HepG2 (cell line): ENCODE measurements at regions not wholly inside any gene's neighbourhood (a gene's known extent, or its start where the extent isn't known, plus 50 kb on each side); places are given as distances from the start of the nearest gene placed in this dataset.

Experiments used
- ATAC-seq: fragments of 200-7000 bp; cut with Tn5 transposase; 3 replicates; pipeline ENCODE4 v1.9.1; 2020; ENCODE audit warnings: mild to moderate bottlenecking, moderate library complexity
- BruUV-seq: library from RNA; stranded (reverse); fragments of 400-500 nt; replicated peaks from 2 replicates; lab custom pipeline; 2021; lab: Mats Ljungman, UMichigan
- CTCF ChIA-PET: fragments of 300-600 bp; formaldehyde crosslinking; extraction: SDS; loops from one replicate; lab custom pipeline; 2021; ENCODE audit warnings: low total read pairs, inconsistent platforms, low intra/inter-chr PET ratio; lab: Yijun Ruan, JAX
- POLR2A ChIA-PET: fragments of 350-600 bp; sonication (Branson Sonifier 250); formaldehyde crosslinking; loops from one replicate; lab custom pipeline; 2020; ENCODE audit warnings: antibody characterized with exemption, inconsistent platforms; lab: Yijun Ruan, JAX
- DNase-seq: peaks from one replicate; pipeline ENCODE4 v3.0.0-alpha.2; 2015; ENCODE audit warnings: low spot score
- FAIRE-seq: peaks from 3 replicates; lab custom pipeline; 2011; peaks lifted over from hg19 to GRCh38; lab: Jason Lieb, UNC
- H2AFZ ChIP-seq: one replicate; pipeline ENCODE4 v1.6.1; 2011; ENCODE audit warnings: low read length, inconsistent platforms
- H3K27ac ChIP-seq: fragments of 300-600 bp; 3 replicates; pipeline ENCODE4 v1.8.0; 2011; ENCODE audit warnings: mixed run types, mild to moderate bottlenecking, mixed read lengths, low read length, inconsistent platforms; ENCODE audit not compliant: insufficient read depth; ENCODE audit errors: extremely low read length
- H3K27me3 ChIP-seq, 2 experiments: fragments of 200-600 bp in 1 of 2; 2 replicates in 1 of 2; 3 replicates in 1 of 2; pipeline versions ENCODE4 v1.6.0 to v1.8.0; 2011; ENCODE audit warnings: low read length in 2 of 2, mild to moderate bottlenecking in 2 of 2, moderate library complexity in 2 of 2, inconsistent platforms in 1 of 2; ENCODE audit not compliant: insufficient read depth in 2 of 2, control insufficient read depth in 1 of 2
- H3K36me3 ChIP-seq, 2 experiments: fragments of 200-600 bp in 1 of 2; replicated peaks in 1 of 2; 2 replicates in 1 of 2; 3 replicates in 1 of 2; pipeline versions ENCODE4 v1.5.1 to v1.8.0; 2011; ENCODE audit warnings: low read length in 2 of 2, inconsistent platforms in 1 of 2; ENCODE audit not compliant: insufficient read depth in 2 of 2, control insufficient read depth in 1 of 2
- H3K4me1 ChIP-seq: 2 replicates; pipeline ENCODE4 v1.5.1; 2012; ENCODE audit warnings: low read length, inconsistent platforms; ENCODE audit not compliant: insufficient read depth
- H3K4me2 ChIP-seq: 2 replicates; pipeline ENCODE4 v1.6.0; 2011; ENCODE audit warnings: low read depth, low read length, inconsistent platforms
- H3K4me3 ChIP-seq, 3 experiments: fragments of 200-600 bp in 1 of 3; sonication (generic), shearing (Covaris generic) in 1 of 3; replicated peaks in 1 of 3; 2 replicates each; pipeline ENCODE4 v1.5.1; 2011 to 2016; ENCODE audit warnings: low read length in 3 of 3, inconsistent platforms in 2 of 3, low read depth in 2 of 3, mild to moderate bottlenecking in 2 of 3, control low read depth in 1 of 3, mixed read lengths in 1 of 3; ENCODE audit not compliant: insufficient read depth in 1 of 3
- H3K79me2 ChIP-seq: one replicate; pipeline ENCODE4 v1.6.1; 2011; ENCODE audit warnings: low read length, inconsistent platforms; ENCODE audit not compliant: insufficient read depth
- H3K9ac ChIP-seq: 2 replicates; pipeline ENCODE4 v1.6.0; 2011; ENCODE audit warnings: mild to moderate bottlenecking, low read depth, low read length, inconsistent platforms; ENCODE audit not compliant: insufficient read depth
- H3K9me3 ChIP-seq: 2 replicates; pipeline ENCODE4 v1.5.1; 2012; ENCODE audit warnings: mild to moderate bottlenecking, low read length
- H4K20me1 ChIP-seq: 2 replicates; pipeline ENCODE4 v1.6.0; 2011; ENCODE audit warnings: inconsistent platforms, mild to moderate bottlenecking, low read length, moderate library complexity; ENCODE audit not compliant: insufficient read depth
- EED ChIP-seq: sonication (generic); formaldehyde crosslinking; IDR thresholded peaks from 2 replicates; pipeline ENCODE4 v1.5.0; 2020; ENCODE audit warnings: mild to moderate bottlenecking, missing genetic modification reagents
- HOXD1 ChIP-seq: sonication (generic); formaldehyde crosslinking; IDR thresholded peaks from 2 replicates; pipeline ENCODE4 v1.5.0; 2020; ENCODE audit warnings: missing genetic modification reagents
- MEF2D ChIP-seq: sonication (generic); formaldehyde crosslinking; IDR thresholded peaks from 2 replicates; pipeline ENCODE4 v1.5.1; 2020; ENCODE audit warnings: mild to moderate bottlenecking, missing genetic modification reagents
- RBAK ChIP-seq: sonication (generic); formaldehyde crosslinking; IDR thresholded peaks from 2 replicates; pipeline ENCODE4 v1.5.1; 2020; ENCODE audit warnings: mild to moderate bottlenecking, missing genetic modification reagents
- ZNF558 ChIP-seq: sonication (generic); formaldehyde crosslinking; IDR thresholded peaks from 2 replicates; pipeline ENCODE4 v1.9.0; 2022; ENCODE audit warnings: mild to moderate bottlenecking, missing genetic modification reagents, borderline replicate concordance
- ZNF83 ChIP-seq: sonication (generic); formaldehyde crosslinking; IDR thresholded peaks from 2 replicates; pipeline ENCODE4 v1.4.0; 2020; ENCODE audit warnings: missing genetic modification reagents, mild to moderate bottlenecking, borderline replicate concordance
- ZZZ3 ChIP-seq: sonication (generic); formaldehyde crosslinking; IDR thresholded peaks from 2 replicates; pipeline ENCODE4 v1.4.0; 2020; ENCODE audit warnings: missing genetic modification reagents, mild to moderate bottlenecking, borderline replicate concordance
- WGBS: methylation state at CpG from one replicate; pipeline ENCODE4 v1.1.6; 2017; ENCODE audit warnings: low lambda C conversion rate; 5-methylcytosine and 5-hydroxymethylcytosine counted together
- in situ Hi-C: cut with HindIII; loops from 2 replicates; pipeline ENCODE4 v1.10.0; 2017; ENCODE audit warnings: low pct_unique_long_range_greater_than_20kb; ENCODE audit not compliant: extremely low pct_ligation_motif_present
- intact Hi-C: fragments of 100-400 bp; cut with micrococcal nuclease; formaldehyde crosslinking; loops from one replicate; pipeline ENCODE4 v1.10.0; 2022; ENCODE audit not compliant: unreplicated experiment
- TF ChIP-seq, protein P1 (sequence below): sonication (generic); formaldehyde crosslinking; IDR thresholded peaks from 2 replicates; pipeline ENCODE4 v1.4.0; 2020; ENCODE audit warnings: missing genetic modification reagents
- TF ChIP-seq, protein P2 (sequence below): sonication (generic); formaldehyde crosslinking; IDR thresholded peaks from 2 replicates; pipeline ENCODE4 v1.4.0; 2020; ENCODE audit warnings: mild to moderate bottlenecking, missing genetic modification reagents
- TF ChIP-seq, protein P3 (sequence below): sonication (generic); formaldehyde crosslinking; IDR thresholded peaks from 2 replicates; pipeline ENCODE4 v1.8.0; 2022; ENCODE audit warnings: mild to moderate bottlenecking, missing genetic modification reagents; ENCODE audit not compliant: insufficient replicate concordance
- TF ChIP-seq, protein P4 (sequence below): IDR thresholded peaks from 2 replicates; pipeline ENCODE4 v1.6.1; 2016; ENCODE audit warnings: low read depth, control low read depth

DNA sequence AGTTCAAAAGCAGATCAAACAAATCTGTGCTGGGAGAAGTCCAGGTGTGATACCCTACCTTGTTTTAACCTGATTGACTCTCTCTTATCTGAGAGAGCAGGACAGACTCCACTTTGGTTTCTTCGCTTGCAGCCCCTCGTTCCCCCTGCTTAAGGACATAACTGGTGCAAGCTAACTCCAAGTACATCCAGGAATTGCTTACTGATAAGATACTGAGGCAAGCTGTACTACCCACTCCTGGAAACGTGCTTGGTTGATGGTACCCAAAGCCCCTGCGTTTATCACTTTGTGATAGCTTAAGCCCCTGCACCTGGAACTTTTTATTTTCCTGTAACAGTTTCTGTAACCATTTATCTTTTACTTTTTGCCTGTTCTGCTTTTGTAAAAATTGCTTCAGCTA is 157.0 kb upstream of the OLIG3 start:
- POLR2A ChIA-PET = interaction anchor here (0.6 kb wide), 1 partner anchor 427 kb away, joined by 3 read pairs; no protein-coding TSS in a partner anchor
- WGBS = 12% methylated on average over 4 of the region's 4 CpGs
- H3K27ac ChIP-seq = no peak overlapping the region
- in situ Hi-C loops (no loop called here), intact Hi-C loops (no loop called here)
- ATAC-seq (no peak), FAIRE-seq (no peak), DNase-seq (no peak)
- H3K4me2 ChIP-seq = 0 out of 2 replicates have a peak overlapping the region, but pooled peaks have one; percentile 6
- CTCF ChIA-PET = no interaction called here
- no peak overlapping the region for H3K9ac ChIP-seq
- peaks cover 48% of the 10 kb centered on the region for H3K4me1 ChIP-seq
- BruUV-seq = no TSS peak
- no peaks in the 10 kb centered on the region for H3K9me3 ChIP-seq
- no peaks in the 10 kb centered on the region for H3K79me2 ChIP-seq
- no peaks in the 10 kb centered on the region for H3K36me3 ChIP-seq
- no peak overlapping the region for H3K4me3 ChIP-seq
- TF ChIP-seq ZNF558 (CRISPR knock-in tag) (no peak), MEF2D (CRISPR knock-in tag) (no peak), EED (CRISPR knock-in tag) (no peak), HOXD1 (CRISPR knock-in tag) (no peak), ZZZ3 (no peak), RBAK (no peak), ZNF83 (CRISPR knock-in tag) (no peak)
- TF ChIP-seq, protein P1, sequence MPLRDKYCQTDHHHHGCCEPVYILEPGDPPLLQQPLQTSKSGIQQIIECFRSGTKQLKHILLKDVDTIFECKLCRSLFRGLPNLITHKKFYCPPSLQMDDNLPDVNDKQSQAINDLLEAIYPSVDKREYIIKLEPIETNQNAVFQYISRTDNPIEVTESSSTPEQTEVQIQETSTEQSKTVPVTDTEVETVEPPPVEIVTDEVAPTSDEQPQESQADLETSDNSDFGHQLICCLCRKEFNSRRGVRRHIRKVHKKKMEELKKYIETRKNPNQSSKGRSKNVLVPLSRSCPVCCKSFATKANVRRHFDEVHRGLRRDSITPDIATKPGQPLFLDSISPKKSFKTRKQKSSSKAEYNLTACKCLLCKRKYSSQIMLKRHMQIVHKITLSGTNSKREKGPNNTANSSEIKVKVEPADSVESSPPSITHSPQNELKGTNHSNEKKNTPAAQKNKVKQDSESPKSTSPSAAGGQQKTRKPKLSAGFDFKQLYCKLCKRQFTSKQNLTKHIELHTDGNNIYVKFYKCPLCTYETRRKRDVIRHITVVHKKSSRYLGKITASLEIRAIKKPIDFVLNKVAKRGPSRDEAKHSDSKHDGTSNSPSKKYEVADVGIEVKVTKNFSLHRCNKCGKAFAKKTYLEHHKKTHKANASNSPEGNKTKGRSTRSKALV (CRISPR knock-in tag) = no peak
- TF ChIP-seq, protein P2, sequence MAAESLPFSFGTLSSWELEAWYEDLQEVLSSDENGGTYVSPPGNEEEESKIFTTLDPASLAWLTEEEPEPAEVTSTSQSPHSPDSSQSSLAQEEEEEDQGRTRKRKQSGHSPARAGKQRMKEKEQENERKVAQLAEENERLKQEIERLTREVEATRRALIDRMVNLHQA (CRISPR knock-in tag) = no peak
- TF ChIP-seq, protein P3, sequence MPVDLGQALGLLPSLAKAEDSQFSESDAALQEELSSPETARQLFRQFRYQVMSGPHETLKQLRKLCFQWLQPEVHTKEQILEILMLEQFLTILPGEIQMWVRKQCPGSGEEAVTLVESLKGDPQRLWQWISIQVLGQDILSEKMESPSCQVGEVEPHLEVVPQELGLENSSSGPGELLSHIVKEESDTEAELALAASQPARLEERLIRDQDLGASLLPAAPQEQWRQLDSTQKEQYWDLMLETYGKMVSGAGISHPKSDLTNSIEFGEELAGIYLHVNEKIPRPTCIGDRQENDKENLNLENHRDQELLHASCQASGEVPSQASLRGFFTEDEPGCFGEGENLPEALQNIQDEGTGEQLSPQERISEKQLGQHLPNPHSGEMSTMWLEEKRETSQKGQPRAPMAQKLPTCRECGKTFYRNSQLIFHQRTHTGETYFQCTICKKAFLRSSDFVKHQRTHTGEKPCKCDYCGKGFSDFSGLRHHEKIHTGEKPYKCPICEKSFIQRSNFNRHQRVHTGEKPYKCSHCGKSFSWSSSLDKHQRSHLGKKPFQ = no peak
- TF ChIP-seq, protein P4, sequence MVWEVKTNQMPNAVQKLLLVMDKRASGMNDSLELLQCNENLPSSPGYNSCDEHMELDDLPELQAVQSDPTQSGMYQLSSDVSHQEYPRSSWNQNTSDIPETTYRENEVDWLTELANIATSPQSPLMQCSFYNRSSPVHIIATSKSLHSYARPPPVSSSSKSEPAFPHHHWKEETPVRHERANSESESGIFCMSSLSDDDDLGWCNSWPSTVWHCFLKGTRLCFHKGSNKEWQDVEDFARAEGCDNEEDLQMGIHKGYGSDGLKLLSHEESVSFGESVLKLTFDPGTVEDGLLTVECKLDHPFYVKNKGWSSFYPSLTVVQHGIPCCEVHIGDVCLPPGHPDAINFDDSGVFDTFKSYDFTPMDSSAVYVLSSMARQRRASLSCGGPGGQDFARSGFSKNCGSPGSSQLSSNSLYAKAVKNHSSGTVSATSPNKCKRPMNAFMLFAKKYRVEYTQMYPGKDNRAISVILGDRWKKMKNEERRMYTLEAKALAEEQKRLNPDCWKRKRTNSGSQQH = no peak
- H3K27me3 ChIP-seq = peaks cover 0 to 5% of the 10 kb centered on the region in 2 experiments; a peak in 1 of 5 replicates
- no peaks in the 10 kb centered on the region for H4K20me1 ChIP-seq
- H2AFZ ChIP-seq = no peak overlapping the region
